Nephron progenitor cell (in vitro differentiated cells): ENCODE measurements at regions not wholly inside any gene's neighbourhood (a gene's known extent, or its start where the extent isn't known, plus 50 kb on each side); places are given as distances from the start of the nearest gene placed in this dataset.

Experiments
- DNase-seq: peaks from one replicate; pipeline ENCODE4 v3.0.0; 2021
- H3K27ac Mint-ChIP-seq: 2 replicates; pipeline ENCODE4 v1.8.0; 2021; ENCODE audit warnings: mild to moderate bottlenecking, moderate library complexity, mixed read lengths
- H3K27me3 Mint-ChIP-seq: 2 replicates; pipeline ENCODE4 v1.8.0; 2021; ENCODE audit warnings: mild to moderate bottlenecking, low read depth, mixed read lengths; ENCODE audit not compliant: poor library complexity
- H3K36me3 Mint-ChIP-seq: 2 replicates; pipeline ENCODE4 v1.8.0; 2021; ENCODE audit warnings: low read depth, mixed read lengths
- H3K4me1 Mint-ChIP-seq: 2 replicates; pipeline ENCODE4 v1.8.0; 2021; ENCODE audit warnings: mixed read lengths
- H3K4me3 Mint-ChIP-seq: 2 replicates; pipeline ENCODE4 v1.8.0; 2021; ENCODE audit warnings: mild to moderate bottlenecking, moderate library complexity, mixed read lengths
- H3K9me3 Mint-ChIP-seq: 2 replicates; pipeline ENCODE4 v1.8.0; 2021; ENCODE audit warnings: mild to moderate bottlenecking, moderate library complexity, mixed read lengths
- TF ChIP-seq, protein P1 (sequence below): fragments of 200-600 bp; sonication (generic); IDR thresholded peaks from 2 replicates; pipeline ENCODE4 v1.5.0; 2021; ENCODE audit warnings: antibody characterized with exemption

- Mint-ChIP-seq H3K4me3 (no peak overlapping the region), H3K27me3 (peaks cover 8% of the 10 kb centered on the region), H3K9me3 (peaks cover 4% of the 10 kb centered on the region), H3K27ac (no peak overlapping the region), H3K36me3 (no peaks in the 10 kb centered on the region), H3K4me1 (peaks cover 74% of the 10 kb centered on the region)
- no peak for DNase-seq
- TF ChIP-seq, protein P1, sequence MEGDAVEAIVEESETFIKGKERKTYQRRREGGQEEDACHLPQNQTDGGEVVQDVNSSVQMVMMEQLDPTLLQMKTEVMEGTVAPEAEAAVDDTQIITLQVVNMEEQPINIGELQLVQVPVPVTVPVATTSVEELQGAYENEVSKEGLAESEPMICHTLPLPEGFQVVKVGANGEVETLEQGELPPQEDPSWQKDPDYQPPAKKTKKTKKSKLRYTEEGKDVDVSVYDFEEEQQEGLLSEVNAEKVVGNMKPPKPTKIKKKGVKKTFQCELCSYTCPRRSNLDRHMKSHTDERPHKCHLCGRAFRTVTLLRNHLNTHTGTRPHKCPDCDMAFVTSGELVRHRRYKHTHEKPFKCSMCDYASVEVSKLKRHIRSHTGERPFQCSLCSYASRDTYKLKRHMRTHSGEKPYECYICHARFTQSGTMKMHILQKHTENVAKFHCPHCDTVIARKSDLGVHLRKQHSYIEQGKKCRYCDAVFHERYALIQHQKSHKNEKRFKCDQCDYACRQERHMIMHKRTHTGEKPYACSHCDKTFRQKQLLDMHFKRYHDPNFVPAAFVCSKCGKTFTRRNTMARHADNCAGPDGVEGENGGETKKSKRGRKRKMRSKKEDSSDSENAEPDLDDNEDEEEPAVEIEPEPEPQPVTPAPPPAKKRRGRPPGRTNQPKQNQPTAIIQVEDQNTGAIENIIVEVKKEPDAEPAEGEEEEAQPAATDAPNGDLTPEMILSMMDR, result no peak
Measured at GRCh38 chr2:45265336-45265735, 256.1 kb upstream of the SIX2 start.

DNA sequence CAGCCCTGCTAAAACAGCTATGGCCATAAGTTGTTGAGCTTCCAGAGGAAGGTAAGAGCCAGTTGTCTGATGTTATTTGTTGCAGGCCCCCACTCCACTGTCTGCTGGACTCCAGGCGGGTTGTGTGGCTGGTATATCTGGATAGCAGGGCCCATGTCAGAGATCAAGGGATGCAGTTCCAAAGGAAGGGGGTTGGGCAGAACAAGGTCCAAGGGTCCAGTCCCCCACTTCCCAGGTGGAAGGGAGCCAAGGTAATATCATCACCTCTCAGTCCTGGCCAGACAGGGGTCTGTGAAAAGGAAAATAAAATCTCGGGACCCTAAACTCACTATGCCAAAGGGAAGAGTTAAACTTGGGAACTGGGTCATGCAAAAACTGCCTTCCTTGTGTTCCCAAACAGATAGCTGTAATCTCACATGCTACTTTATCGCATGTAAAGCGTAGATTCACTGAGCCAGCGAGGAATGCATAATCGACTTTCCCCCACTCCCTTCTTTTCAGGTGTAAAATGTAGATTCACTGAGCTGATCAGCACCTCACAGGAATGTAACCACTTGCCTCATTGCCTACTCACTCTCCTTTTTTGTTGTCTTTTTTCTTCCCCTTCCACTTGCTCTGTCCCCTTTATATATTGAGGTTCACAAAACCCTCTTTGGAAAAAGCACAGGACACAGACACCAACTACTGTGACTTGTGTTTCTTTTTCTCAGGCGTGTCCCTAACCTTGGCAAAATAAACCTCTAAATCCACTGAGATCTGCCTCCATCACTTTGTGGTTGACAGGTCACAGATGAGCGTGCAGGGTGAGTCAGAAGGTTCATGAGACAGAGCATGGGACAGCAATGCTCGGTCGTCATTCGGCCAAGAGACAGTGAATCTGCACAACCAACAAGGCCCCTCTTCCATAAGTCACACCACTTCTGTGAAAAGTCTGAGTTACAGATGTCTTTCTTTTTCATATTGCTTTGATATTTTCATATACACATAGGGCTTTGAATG, 255.3 kb upstream of the SIX2 start:
- Mint-ChIP-seq H3K27me3 (peaks cover 8% of the 10 kb centered on the region), H3K4me3 (no peak overlapping the region), H3K27ac (no peak overlapping the region), H3K9me3 (peaks cover 4% of the 10 kb centered on the region), H3K36me3 (no peaks in the 10 kb centered on the region), H3K4me1 (peaks cover 81% of the 10 kb centered on the region)
- no peak for DNase-seq
- TF ChIP-seq, protein P1, result no peak

DNA sequence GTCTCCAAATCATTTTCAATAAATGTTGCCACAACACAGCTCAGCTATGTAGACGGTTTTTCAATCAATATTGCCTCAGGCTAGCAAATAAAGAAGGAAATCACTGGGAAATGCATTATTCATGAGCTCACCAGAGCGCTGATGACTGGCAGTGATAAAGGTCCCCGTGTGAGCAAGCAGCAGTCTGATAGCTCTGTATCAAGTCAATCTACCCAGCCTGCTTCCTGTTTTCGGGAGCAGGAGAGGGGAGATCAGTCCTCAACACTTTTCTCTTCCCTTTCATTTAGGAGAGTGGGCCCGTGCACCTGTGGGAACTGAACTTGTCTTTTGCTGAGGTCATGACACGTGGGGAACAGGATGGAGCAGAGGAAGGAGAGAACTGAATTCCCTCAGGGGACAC, 253.9 kb upstream of the SIX2 start:
- peaks cover 85% of the 10 kb centered on the region for H3K4me1 Mint-ChIP-seq
- no peak overlapping the region for H3K27ac Mint-ChIP-seq
- no peak overlapping the region for H3K4me3 Mint-ChIP-seq
- H3K36me3 Mint-ChIP-seq, result no peaks in the 10 kb centered on the region
- TF ChIP-seq, protein P1, result no peak
- peaks cover 3% of the 10 kb centered on the region for H3K27me3 Mint-ChIP-seq
- peaks cover 4% of the 10 kb centered on the region for H3K9me3 Mint-ChIP-seq
- DNase-seq, result no peak

DNA sequence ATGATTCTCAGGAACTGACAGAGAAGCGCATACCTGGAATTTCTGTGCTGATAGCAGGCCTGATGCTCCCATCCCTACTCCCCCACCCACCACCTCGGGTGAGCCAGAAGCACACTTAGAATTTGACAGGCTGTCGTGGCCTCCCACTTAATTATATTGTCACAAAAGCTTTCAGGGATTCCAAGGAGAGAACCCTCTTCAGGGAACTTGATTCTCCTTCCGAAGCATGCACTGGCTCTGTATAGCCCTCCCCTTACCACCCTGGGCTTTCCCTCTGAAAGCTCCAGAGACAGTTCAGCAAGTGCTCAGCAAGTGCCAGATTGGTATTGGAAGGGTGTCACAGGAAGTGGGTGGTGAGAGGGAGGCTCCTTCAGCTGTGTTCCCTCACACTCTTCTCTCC, 252.5 kb upstream of the SIX2 start:
- peaks cover 86% of the 10 kb centered on the region for H3K4me1 Mint-ChIP-seq
- H3K27ac Mint-ChIP-seq, result no peak overlapping the region
- no peaks in the 10 kb centered on the region for H3K36me3 Mint-ChIP-seq
- no peak for DNase-seq
- TF ChIP-seq, protein P1, result no peak
- H3K9me3 Mint-ChIP-seq, result no peaks in the 10 kb centered on the region
- no peak overlapping the region for H3K4me3 Mint-ChIP-seq
- peaks cover 3% of the 10 kb centered on the region for H3K27me3 Mint-ChIP-seq

- no peaks in the 10 kb centered on the region for H3K36me3 Mint-ChIP-seq
- peak overlapping the region; percentile 48 for H3K4me3 Mint-ChIP-seq
- TF ChIP-seq, protein P1, result no peak
- H3K27ac Mint-ChIP-seq, result peak overlapping the region; percentile 87
- H3K27me3 Mint-ChIP-seq, result peaks cover 3% of the 10 kb centered on the region
- peaks cover 94% of the 10 kb centered on the region for H3K4me1 Mint-ChIP-seq
- no peaks in the 10 kb centered on the region for H3K9me3 Mint-ChIP-seq
- DNase-seq, result no peak
Measured at GRCh38 chr2:45260946-45261345, 251.7 kb upstream of the SIX2 start.
